ENCODE measurements at regions not wholly inside any gene's neighbourhood (a gene's known extent, or its start where the extent isn't known, plus 50 kb on each side); places are given as distances from the start of the nearest gene placed in this dataset.

- TF ChIP-seq POLR2A (IDR thresholded peaks at IDR 0.05), result no peak
- TF ChIP-seq CTCF (IDR thresholded peaks at IDR 0.05), result no peak
Observed at GRCh38 chrX:10828640-10829039, 208.3 kb upstream of the MID1 start.

Measured in esophagus squamous epithelium (tissue), 4 donors.